ENCODE measurements at regions not wholly inside any gene's neighbourhood (a gene's known extent, or its start where the extent isn't known, plus 50 kb on each side); places are given as distances from the start of the nearest gene placed in this dataset.

- no peaks in the 10 kb centered on the region for H3K36me3 ChIP-seq (ENCODE audit: control insufficient read depth in 2 of 2, insufficient read depth in 1 of 2, low read length in 2 of 2)
- ChIA-PET POLR2A (no interaction called here), CTCF (no interaction called here)
- peaks cover 4% of the 10 kb centered on the region; the same call in 1 of the 2 replicates for H3K4me1 ChIP-seq (ENCODE audit: control insufficient read depth, insufficient read depth, low read length)
- H3K27ac ChIP-seq (ENCODE audit: extremely low read depth, low read depth, low read length), result no peak overlapping the region
- TF ChIP-seq IKZF3 (tag by site-specific recombination; IDR thresholded peaks at IDR 0.05), result no peak
- H3K4me3 ChIP-seq (ENCODE audit: low read depth, low read length), result no peak overlapping the region
- no peaks in the 10 kb centered on the region for H3K9me3 ChIP-seq (ENCODE audit: control insufficient read depth, insufficient read depth, low read depth, low read length)
These were observed 340.6 kb downstream of the NYAP2 start for GRCh38 chr2:225740086-225740485.

GRCh38 chr2:225739328-225739727 is 339.8 kb downstream of the NYAP2 start:
- Histone ChIP-seq H3K27ac (ENCODE audit: extremely low read depth, low read depth, low read length) (no peak overlapping the region), H3K36me3 (ENCODE audit: control insufficient read depth in 2 of 2, insufficient read depth in 1 of 2, low read length in 2 of 2) (no peaks in the 10 kb centered on the region), H3K4me1 (ENCODE audit: control insufficient read depth, insufficient read depth, low read length) (peaks cover 4% of the 10 kb centered on the region; the same call in 1 of the 2 replicates), H3K4me3 (ENCODE audit: low read depth, low read length) (no peak overlapping the region), H3K9me3 (ENCODE audit: control insufficient read depth, insufficient read depth, low read depth, low read length) (no peaks in the 10 kb centered on the region)
- ChIA-PET CTCF (no interaction called here), POLR2A (no interaction called here)
- TF ChIP-seq ZNF555 (tag by site-specific recombination; conservative IDR thresholded peaks at IDR 0.05), result no peak
- no peak for TF ChIP-seq ZBTB7A (tag by site-specific recombination; IDR thresholded peaks at IDR 0.05; ENCODE audit: low read depth)
- TF ChIP-seq HOXA7 (CRISPR knock-in tag; IDR thresholded peaks at IDR 0.05; ENCODE audit: borderline replicate concordance), result no peak
- TF ChIP-seq ZNF311 (tag by site-specific recombination; IDR thresholded peaks at IDR 0.05; ENCODE audit: borderline replicate concordance), result no peak
- TF ChIP-seq ZNF175 (tag by site-specific recombination; IDR thresholded peaks at IDR 0.05), result no peak
- TF ChIP-seq ZNF174 (tag by site-specific recombination; IDR thresholded peaks at IDR 0.05), result no peak
- TF ChIP-seq ZNF560 (tag by site-specific recombination; IDR thresholded peaks at IDR 0.05; ENCODE audit: borderline replicate concordance), result no peak
- no peak for TF ChIP-seq ZNF433 (tag by site-specific recombination; IDR thresholded peaks at IDR 0.05; ENCODE audit: low read depth)
- no peak for TF ChIP-seq ZNF155 (tag by site-specific recombination; IDR thresholded peaks at IDR 0.05)
- TF ChIP-seq REPIN1 (tag by site-specific recombination; IDR thresholded peaks at IDR 0.05; ENCODE audit: low read depth), result no peak
- TF ChIP-seq, protein P1, sequence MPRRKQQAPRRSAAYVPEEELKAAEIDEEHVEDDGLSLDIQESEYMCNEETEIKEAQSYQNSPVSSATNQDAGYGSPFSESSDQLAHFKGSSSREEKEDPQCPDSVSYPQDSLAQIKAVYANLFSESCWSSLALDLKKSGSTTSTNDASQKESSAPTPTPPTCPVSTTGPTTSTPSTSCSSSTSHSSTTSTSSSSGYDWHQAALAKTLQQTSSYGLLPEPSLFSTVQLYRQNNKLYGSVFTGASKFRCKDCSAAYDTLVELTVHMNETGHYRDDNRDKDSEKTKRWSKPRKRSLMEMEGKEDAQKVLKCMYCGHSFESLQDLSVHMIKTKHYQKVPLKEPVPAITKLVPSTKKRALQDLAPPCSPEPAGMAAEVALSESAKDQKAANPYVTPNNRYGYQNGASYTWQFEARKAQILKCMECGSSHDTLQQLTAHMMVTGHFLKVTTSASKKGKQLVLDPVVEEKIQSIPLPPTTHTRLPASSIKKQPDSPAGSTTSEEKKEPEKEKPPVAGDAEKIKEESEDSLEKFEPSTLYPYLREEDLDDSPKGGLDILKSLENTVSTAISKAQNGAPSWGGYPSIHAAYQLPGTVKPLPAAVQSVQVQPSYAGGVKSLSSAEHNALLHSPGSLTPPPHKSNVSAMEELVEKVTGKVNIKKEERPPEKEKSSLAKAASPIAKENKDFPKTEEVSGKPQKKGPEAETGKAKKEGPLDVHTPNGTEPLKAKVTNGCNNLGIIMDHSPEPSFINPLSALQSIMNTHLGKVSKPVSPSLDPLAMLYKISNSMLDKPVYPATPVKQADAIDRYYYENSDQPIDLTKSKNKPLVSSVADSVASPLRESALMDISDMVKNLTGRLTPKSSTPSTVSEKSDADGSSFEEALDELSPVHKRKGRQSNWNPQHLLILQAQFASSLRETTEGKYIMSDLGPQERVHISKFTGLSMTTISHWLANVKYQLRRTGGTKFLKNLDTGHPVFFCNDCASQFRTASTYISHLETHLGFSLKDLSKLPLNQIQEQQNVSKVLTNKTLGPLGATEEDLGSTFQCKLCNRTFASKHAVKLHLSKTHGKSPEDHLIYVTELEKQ (tag by site-specific recombination; IDR thresholded peaks at IDR 0.05; ENCODE audit: borderline replicate concordance), result no peak
- no peak for TF ChIP-seq ZNF2 (tag by site-specific recombination; IDR thresholded peaks at IDR 0.05)
- TF ChIP-seq HOXC10 (CRISPR knock-in tag; IDR thresholded peaks at IDR 0.05), result no peak
- TF ChIP-seq ZNF571 (tag by site-specific recombination; IDR thresholded peaks at IDR 0.05), result no peak
- no peak for TF ChIP-seq ZNF707 (tag by site-specific recombination; IDR thresholded peaks at IDR 0.05)
- TF ChIP-seq ZNF354C (tag by site-specific recombination; IDR thresholded peaks at IDR 0.05; ENCODE audit: borderline replicate concordance, low read depth), result no peak
- TF ChIP-seq SP3 (tag by site-specific recombination; IDR thresholded peaks at IDR 0.05), result no peak
- TF ChIP-seq TRIM28 (IDR thresholded peaks at IDR 0.05; ENCODE audit: borderline replicate concordance, low read length), result no peak

- H3K36me3 ChIP-seq (ENCODE audit: control insufficient read depth in 2 of 2, insufficient read depth in 1 of 2, low read length in 2 of 2), result no peaks in the 10 kb centered on the region
- CTCF ChIA-PET, result no interaction called here
- POLR2A ChIA-PET, result no interaction called here
- H3K4me3 ChIP-seq (ENCODE audit: low read depth, low read length), result no peak overlapping the region
- no peak overlapping the region for H3K27ac ChIP-seq (ENCODE audit: extremely low read depth, low read depth, low read length)
- no peaks in the 10 kb centered on the region for H3K9me3 ChIP-seq (ENCODE audit: control insufficient read depth, insufficient read depth, low read depth, low read length)
- H3K4me1 ChIP-seq (ENCODE audit: control insufficient read depth, insufficient read depth, low read length), result peaks cover 4% of the 10 kb centered on the region; the same call in 1 of the 2 replicates
- no peak for TF ChIP-seq ZNF639 (tag by site-specific recombination; IDR thresholded peaks at IDR 0.05)
- no peak for TF ChIP-seq ZNF366 (tag by site-specific recombination; conservative IDR thresholded peaks at IDR 0.05)
- no peak for TF ChIP-seq YY2 (tag by site-specific recombination; IDR thresholded peaks at IDR 0.05)
- TF ChIP-seq SALL2 (tag by site-specific recombination; IDR thresholded peaks at IDR 0.05; ENCODE audit: borderline replicate concordance), result no peak
- no peak for TF ChIP-seq MYNN (tag by site-specific recombination; IDR thresholded peaks at IDR 0.05; ENCODE audit: borderline replicate concordance)
- no peak for TF ChIP-seq ZNF610 (tag by site-specific recombination; IDR thresholded peaks at IDR 0.05; ENCODE audit: borderline replicate concordance)
- TF ChIP-seq ZBTB7A (tag by site-specific recombination; IDR thresholded peaks at IDR 0.05; ENCODE audit: low read depth), result no peak
- TF ChIP-seq ZNF157 (tag by site-specific recombination; IDR thresholded peaks at IDR 0.05), result no peak
- TF ChIP-seq ZNF843 (tag by site-specific recombination; IDR thresholded peaks at IDR 0.05), result no peak
- TF ChIP-seq ZNF2 (tag by site-specific recombination; IDR thresholded peaks at IDR 0.05), result no peak
- TF ChIP-seq, protein P2, sequence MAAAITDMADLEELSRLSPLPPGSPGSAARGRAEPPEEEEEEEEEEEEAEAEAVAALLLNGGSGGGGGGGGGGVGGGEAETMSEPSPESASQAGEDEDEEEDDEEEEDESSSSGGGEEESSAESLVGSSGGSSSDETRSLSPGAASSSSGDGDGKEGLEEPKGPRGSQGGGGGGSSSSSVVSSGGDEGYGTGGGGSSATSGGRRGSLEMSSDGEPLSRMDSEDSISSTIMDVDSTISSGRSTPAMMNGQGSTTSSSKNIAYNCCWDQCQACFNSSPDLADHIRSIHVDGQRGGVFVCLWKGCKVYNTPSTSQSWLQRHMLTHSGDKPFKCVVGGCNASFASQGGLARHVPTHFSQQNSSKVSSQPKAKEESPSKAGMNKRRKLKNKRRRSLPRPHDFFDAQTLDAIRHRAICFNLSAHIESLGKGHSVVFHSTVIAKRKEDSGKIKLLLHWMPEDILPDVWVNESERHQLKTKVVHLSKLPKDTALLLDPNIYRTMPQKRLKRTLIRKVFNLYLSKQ (tag by site-specific recombination; IDR thresholded peaks at IDR 0.05; ENCODE audit: borderline replicate concordance), result no peak
These were observed 339.2 kb downstream of the NYAP2 start for GRCh38 chr2:225738735-225739134.
